ENCODE measurements at regions not wholly inside any gene's neighbourhood (a gene's known extent, or its start where the extent isn't known, plus 50 kb on each side); places are given as distances from the start of the nearest gene placed in this dataset.

DNA sequence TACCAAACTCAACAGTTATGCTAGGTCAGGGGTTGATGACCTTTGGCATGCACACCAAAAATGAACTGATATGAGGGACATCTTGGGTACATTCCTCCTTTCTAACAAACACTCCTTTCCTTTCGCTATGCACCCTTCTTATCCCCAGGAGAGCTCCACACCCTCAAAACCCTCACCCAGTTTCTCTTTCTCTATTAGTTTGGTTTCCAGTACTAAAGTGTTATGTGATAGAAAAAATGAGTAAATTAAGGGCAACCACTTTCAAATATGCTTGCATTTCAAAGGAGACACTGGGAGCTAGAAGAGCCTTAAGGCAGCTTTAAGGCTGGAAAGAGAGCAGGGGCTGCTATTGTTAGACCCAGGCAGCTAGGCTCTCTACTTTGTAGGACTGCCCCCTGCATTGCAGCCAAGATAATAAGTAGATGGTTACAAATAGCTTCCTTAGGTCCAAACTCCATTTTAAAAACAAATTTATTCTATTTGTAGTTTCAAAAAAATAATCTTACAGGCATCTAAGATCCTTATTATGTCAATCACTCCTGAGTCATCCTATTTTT lies 244.3 kb downstream of the ZIC1 start:
- Mint-ChIP-seq H3K27ac (no peak overlapping the region), H3K4me1 (ENCODE audit: low read depth) (no peaks in the 10 kb centered on the region), H3K27me3 (ENCODE audit: low read depth) (no peaks in the 10 kb centered on the region), H3K9me3 (no peaks in the 10 kb centered on the region), H3K4me3 (ENCODE audit: low read depth) (no peak overlapping the region), H3K36me3 (ENCODE audit: low read depth) (no peaks in the 10 kb centered on the region)
- intact Hi-C loops (cut with micrococcal nuclease), result no loop called here
- DNase-seq (ENCODE audit: low spot score), result no peak

DNA sequence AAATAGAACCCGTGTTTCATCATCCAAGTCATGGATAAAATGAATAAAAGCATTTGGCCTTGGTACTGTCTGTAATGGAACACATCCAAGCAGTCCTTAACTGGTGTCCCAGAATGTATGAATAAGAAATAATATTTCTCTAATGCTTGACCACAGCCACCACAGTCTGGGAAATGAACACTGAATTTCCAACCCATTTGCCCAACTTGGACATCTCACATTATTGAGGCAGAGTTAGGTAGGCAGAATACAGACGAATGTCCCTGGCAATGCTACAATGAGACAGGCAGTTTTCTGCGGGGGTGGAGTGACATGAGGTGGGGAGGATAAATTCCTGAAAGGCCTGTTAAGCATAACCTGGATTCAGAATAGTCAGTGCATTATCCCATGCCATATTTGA lies 245.7 kb downstream of the ZIC1 start:
- Mint-ChIP-seq H3K36me3 (ENCODE audit: low read depth) (no peaks in the 10 kb centered on the region), H3K9me3 (no peaks in the 10 kb centered on the region), H3K4me1 (ENCODE audit: low read depth) (no peaks in the 10 kb centered on the region), H3K27me3 (ENCODE audit: low read depth) (no peaks in the 10 kb centered on the region), H3K4me3 (ENCODE audit: low read depth) (no peak overlapping the region), H3K27ac (no peak overlapping the region)
- intact Hi-C loops (cut with micrococcal nuclease), result no loop called here
- DNase-seq (ENCODE audit: low spot score), result no peak

DNA sequence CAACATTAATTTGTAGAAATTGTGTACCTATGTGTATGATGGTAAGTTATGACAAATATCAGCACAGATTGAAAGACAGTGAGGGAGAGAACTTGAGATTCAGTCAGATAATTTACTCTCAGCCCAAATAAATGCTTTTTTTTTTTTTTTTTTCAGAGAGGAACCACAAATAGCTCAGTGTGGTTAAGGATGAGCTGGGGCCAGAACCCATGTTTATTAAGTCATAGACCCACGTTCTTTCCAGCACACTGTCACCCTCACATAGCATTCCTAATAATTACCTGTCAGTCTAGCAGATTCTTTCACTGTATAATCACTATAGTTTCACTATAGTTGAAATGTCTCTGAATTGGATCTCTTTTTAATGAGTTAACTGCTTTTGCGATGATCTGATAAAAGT lies 246.1 kb downstream of the ZIC1 start:
- Mint-ChIP-seq H3K4me1 (ENCODE audit: low read depth) (no peaks in the 10 kb centered on the region), H3K9me3 (no peaks in the 10 kb centered on the region), H3K4me3 (ENCODE audit: low read depth) (no peak overlapping the region), H3K27me3 (ENCODE audit: low read depth) (no peaks in the 10 kb centered on the region), H3K36me3 (ENCODE audit: low read depth) (no peaks in the 10 kb centered on the region), H3K27ac (no peak overlapping the region)
- intact Hi-C loops (cut with micrococcal nuclease), result no loop called here
- DNase-seq (ENCODE audit: low spot score), result no peak

DNA sequence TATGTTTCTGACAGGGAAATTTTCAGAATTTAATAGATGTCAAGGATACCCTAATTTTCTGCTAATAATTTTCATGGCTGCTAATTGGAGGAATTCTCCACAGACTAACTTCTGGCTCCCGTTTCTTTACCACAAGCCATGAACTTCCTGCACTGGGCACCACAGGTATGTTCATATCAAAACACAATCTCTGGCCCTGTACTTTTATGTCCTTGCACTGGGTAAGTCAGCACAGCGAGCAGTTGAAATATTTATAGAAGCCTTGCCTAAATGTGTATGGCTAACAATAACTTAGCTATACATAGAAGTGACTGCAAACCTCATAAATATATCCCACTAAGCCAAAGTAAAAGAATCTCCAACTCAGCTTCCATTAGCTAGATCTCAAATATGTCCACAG lies 246.9 kb downstream of the ZIC1 start:
- Mint-ChIP-seq H3K4me3 (ENCODE audit: low read depth) (no peak overlapping the region), H3K27me3 (ENCODE audit: low read depth) (no peaks in the 10 kb centered on the region), H3K27ac (no peak overlapping the region), H3K4me1 (ENCODE audit: low read depth) (no peaks in the 10 kb centered on the region), H3K36me3 (ENCODE audit: low read depth) (no peaks in the 10 kb centered on the region), H3K9me3 (no peaks in the 10 kb centered on the region)
- intact Hi-C loops (cut with micrococcal nuclease), result no loop called here
- no peak for DNase-seq (ENCODE audit: low spot score)

DNA sequence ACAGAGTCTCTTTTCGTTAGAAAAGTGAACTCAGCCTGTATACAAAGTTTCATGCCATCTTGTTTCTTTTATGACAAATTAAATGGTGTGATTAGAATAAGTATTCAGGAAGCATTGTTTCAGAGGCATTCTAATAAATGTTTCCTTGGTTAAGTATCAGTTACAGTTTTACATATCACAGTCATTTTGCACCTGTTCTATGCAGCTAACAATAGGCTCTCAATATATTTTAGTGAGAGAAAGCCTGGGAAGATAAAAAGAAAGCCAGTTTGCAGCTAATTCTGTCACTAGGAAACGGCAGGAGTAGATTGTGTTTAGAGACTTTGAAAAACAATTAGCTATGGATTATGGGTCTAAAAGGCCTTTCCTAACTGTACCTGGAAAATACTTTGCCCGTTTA lies 252.8 kb downstream of the ZIC1 start:
- Mint-ChIP-seq H3K9me3 (no peaks in the 10 kb centered on the region), H3K4me3 (ENCODE audit: low read depth) (no peak overlapping the region), H3K4me1 (ENCODE audit: low read depth) (no peaks in the 10 kb centered on the region), H3K27me3 (ENCODE audit: low read depth) (no peaks in the 10 kb centered on the region), H3K27ac (no peak overlapping the region), H3K36me3 (ENCODE audit: low read depth) (no peaks in the 10 kb centered on the region)
- intact Hi-C loops (cut with micrococcal nuclease), result no loop called here
- DNase-seq (ENCODE audit: low spot score), result no peak

DNA sequence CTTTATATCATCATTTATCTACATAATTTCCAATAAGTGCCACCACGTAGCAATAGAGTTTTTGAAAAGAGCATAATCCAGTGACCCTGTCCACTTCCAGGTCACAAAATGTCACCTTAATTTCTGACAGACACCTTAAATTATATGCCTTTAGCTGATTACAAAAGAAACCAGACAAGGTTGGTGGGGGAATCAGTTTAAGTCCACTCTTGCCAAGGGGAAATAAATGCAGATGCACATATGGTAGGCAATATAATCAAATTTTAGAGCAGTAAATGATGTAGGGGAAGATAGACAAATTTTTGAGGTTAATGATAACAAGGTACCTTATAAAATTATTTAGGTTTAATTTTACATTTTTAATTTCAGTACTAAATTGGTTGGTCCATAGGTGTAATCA lies 253.5 kb downstream of the ZIC1 start:
- no peak overlapping the region for H3K4me3 Mint-ChIP-seq (ENCODE audit: low read depth)
- H3K4me1 Mint-ChIP-seq (ENCODE audit: low read depth), result no peaks in the 10 kb centered on the region
- no peak for DNase-seq (ENCODE audit: low spot score)
- no peaks in the 10 kb centered on the region for H3K36me3 Mint-ChIP-seq (ENCODE audit: low read depth)
- H3K27ac Mint-ChIP-seq, result no peak overlapping the region
- no peaks in the 10 kb centered on the region for H3K27me3 Mint-ChIP-seq (ENCODE audit: low read depth)
- intact Hi-C loops (cut with micrococcal nuclease), result no loop called here
- H3K9me3 Mint-ChIP-seq, result no peaks in the 10 kb centered on the region

DNA sequence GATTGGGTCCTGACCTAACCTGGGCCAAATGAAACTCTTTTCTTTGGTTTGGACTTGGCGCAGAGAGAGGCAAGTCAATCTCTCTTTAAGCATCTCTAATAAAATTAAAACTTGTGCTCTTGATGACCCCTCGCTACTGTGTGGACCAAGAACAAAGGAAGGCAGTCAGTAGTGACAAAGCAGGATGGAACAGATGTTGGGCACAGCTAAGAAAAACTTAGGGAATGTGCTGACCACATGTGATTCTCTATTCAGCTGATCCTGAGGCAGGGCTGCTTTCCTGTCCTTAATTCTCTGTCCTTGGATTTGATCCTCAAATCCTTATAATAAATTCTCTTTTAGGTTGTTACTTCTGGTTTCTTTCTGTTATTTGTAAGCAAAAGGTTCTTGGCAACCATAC lies 259.9 kb downstream of the ZIC1 start:
- H3K4me1 Mint-ChIP-seq (ENCODE audit: low read depth), result no peaks in the 10 kb centered on the region
- intact Hi-C loops (cut with micrococcal nuclease), result no loop called here
- no peaks in the 10 kb centered on the region for H3K9me3 Mint-ChIP-seq
- DNase-seq (ENCODE audit: low spot score), result no peak
- no peaks in the 10 kb centered on the region for H3K36me3 Mint-ChIP-seq (ENCODE audit: low read depth)
- no peak overlapping the region for H3K27ac Mint-ChIP-seq
- no peak overlapping the region for H3K4me3 Mint-ChIP-seq (ENCODE audit: low read depth)
- H3K27me3 Mint-ChIP-seq (ENCODE audit: low read depth), result no peaks in the 10 kb centered on the region

DNA sequence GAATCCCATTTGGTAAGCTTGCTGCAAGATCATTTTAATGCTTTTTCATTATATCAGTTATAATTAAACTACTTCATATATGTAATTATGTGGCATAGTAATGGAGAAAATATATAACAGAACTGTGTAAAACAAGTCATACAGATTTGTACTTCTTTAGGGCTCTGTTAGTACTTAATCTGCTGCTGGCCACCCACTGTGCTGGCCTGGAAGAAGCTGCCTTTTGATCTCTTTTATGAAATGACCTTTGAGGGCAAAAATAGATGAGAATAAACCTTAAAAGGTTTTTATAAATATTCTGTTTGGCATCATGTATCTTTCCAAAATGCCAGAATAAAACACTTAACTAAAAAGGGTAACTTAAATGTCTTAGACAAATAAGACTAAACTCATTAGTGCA lies 262.9 kb downstream of the ZIC1 start:
- Mint-ChIP-seq H3K4me3 (ENCODE audit: low read depth) (no peak overlapping the region), H3K9me3 (no peaks in the 10 kb centered on the region), H3K27me3 (ENCODE audit: low read depth) (no peaks in the 10 kb centered on the region), H3K4me1 (ENCODE audit: low read depth) (no peaks in the 10 kb centered on the region), H3K27ac (no peak overlapping the region), H3K36me3 (ENCODE audit: low read depth) (no peaks in the 10 kb centered on the region)
- no peak for DNase-seq (ENCODE audit: low spot score)
- intact Hi-C loops (cut with micrococcal nuclease), result no loop called here

DNA sequence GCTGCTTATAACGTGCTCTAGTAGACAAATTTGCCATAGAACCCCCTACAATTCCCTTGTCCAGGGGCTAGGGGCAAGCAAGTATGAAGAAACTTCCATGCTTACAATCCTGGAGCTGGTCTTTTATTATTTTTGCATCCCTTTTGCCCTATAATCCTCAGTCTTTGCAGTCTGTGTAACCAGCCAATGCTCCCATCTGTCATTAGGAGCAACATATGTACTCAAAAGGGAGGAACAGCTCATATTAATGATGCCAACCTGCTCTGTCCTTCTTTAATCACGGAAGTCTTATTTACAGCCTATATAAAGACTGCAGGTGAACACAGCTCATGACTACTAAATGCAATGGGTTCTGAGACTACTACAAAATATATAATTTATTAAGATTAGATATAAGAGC lies 263.3 kb downstream of the ZIC1 start:
- no peak overlapping the region for H3K4me3 Mint-ChIP-seq (ENCODE audit: low read depth)
- no peaks in the 10 kb centered on the region for H3K4me1 Mint-ChIP-seq (ENCODE audit: low read depth)
- no peak for DNase-seq (ENCODE audit: low spot score)
- no peaks in the 10 kb centered on the region for H3K9me3 Mint-ChIP-seq
- no peaks in the 10 kb centered on the region for H3K27me3 Mint-ChIP-seq (ENCODE audit: low read depth)
- no peaks in the 10 kb centered on the region for H3K36me3 Mint-ChIP-seq (ENCODE audit: low read depth)
- no peak overlapping the region for H3K27ac Mint-ChIP-seq
- intact Hi-C loops (cut with micrococcal nuclease), result no loop called here

DNA sequence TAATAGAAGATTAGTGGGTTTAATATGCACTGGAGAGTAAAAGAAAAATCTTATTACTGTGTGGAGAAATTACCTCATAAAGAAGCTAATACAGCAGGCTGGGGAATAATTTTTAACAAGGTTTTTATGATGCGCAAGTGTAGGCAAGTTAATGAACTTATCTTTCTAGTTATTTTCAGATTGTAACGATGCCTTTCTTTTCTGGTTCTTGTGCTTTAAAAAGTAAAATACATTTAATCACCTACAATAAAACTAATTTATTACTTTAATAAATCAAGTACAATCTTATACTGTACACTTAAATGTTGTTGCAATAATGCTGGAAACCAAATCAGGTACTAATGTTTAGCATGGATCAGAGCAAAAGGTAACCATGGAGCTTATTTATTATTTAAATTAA lies 266.6 kb downstream of the ZIC1 start:
- no peaks in the 10 kb centered on the region for H3K4me1 Mint-ChIP-seq (ENCODE audit: low read depth)
- no peaks in the 10 kb centered on the region for H3K36me3 Mint-ChIP-seq (ENCODE audit: low read depth)
- H3K9me3 Mint-ChIP-seq, result no peaks in the 10 kb centered on the region
- DNase-seq (ENCODE audit: low spot score), result no peak
- H3K4me3 Mint-ChIP-seq (ENCODE audit: low read depth), result no peak overlapping the region
- intact Hi-C loops (cut with micrococcal nuclease), result no loop called here
- no peak overlapping the region for H3K27ac Mint-ChIP-seq
- no peaks in the 10 kb centered on the region for H3K27me3 Mint-ChIP-seq (ENCODE audit: low read depth)

DNA sequence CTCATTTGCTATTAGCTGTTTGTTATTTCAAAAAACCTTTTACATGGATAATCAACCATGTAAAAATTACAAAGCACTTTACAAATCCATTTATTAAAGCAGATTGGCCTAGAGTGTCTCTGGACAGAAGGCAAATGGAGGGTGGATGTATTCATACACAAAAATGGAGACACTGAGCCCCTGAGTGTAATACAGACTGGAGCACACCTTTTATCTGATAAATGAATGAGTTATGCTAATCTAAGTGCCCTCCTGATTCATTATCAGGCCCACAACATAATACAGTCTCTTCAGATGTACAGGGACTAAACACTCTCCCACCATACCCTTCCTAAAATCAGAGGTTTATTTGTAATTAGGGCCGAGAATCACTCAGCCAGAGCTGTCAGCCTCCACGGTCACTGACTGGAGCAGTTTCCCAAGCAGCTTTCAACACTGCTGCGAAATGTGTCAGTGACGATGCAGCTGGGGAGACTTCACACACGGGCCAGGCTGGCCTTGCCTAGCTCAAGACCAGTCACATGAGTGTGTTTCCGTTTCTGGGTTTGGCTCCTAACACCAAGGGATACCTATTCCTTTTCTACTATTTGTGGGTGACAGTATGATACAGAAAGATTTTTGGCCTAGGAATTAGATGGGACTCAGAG lies 271.8 kb downstream of the ZIC1 start:
- H3K36me3 Mint-ChIP-seq (ENCODE audit: low read depth), result no peaks in the 10 kb centered on the region
- H3K4me3 Mint-ChIP-seq (ENCODE audit: low read depth), result no peak overlapping the region
- DNase-seq (ENCODE audit: low spot score), result no peak
- H3K4me1 Mint-ChIP-seq (ENCODE audit: low read depth), result no peaks in the 10 kb centered on the region
- H3K27ac Mint-ChIP-seq, result no peak overlapping the region
- intact Hi-C loops (cut with micrococcal nuclease), result no loop called here
- H3K27me3 Mint-ChIP-seq (ENCODE audit: low read depth), result no peaks in the 10 kb centered on the region
- peaks cover 5% of the 10 kb centered on the region for H3K9me3 Mint-ChIP-seq

DNA sequence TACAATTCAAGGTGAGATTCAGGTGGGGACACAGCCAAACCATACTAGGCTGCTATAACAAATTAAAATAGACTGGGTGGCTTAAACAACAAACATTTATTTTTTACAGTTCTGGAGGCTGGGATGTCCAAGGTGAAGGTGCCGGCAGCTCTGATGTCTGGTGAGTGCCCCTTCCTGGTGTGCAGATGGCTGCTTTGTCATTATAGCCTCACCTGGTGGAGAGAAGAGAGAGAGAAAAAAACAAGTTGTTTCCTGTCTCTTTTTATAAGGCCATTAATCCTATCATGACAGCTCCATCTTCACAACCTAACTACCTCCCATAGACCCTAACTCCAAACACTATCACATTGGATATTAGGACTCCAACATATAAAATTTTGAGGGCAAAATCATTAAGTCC lies 279.7 kb downstream of the ZIC1 start:
- Mint-ChIP-seq H3K36me3 (ENCODE audit: low read depth) (no peaks in the 10 kb centered on the region), H3K4me1 (ENCODE audit: low read depth) (no peaks in the 10 kb centered on the region), H3K4me3 (ENCODE audit: low read depth) (no peak overlapping the region), H3K27ac (no peak overlapping the region), H3K27me3 (ENCODE audit: low read depth) (no peaks in the 10 kb centered on the region), H3K9me3 (peaks cover 15% of the 10 kb centered on the region)
- intact Hi-C loops (cut with micrococcal nuclease), result no loop called here
- no peak for DNase-seq (ENCODE audit: low spot score)

DNA sequence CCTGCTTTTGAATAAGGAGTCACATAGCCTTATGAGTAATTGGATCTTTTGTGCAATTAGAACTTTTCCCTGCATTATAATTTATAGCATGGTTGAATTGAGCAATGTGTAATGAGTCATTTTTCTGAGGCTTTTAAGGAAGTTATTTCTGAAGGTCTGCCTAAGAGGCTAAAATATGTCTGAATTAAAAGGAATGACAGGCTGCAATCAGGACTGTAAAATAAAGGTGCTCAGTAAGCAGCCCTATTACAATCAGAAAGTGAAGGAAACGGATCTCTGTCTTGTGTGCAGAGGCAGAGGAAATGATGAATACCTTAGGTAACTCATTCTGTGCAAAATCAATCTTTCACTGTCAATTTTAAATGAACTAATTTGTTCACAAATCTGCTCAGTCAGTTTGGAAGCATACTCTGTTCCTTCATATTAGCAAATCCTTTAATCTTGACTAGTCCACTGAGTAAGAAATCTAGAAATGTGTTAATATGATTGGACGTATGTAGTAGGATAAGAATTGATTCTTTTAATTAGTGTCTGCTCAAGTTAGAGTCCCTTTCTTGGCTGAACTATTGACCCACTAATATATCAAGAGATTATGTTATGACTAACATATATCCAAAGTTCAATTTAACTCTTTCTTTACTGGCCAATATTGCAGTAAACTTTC lies 290.1 kb downstream of the ZIC1 start:
- H3K27ac Mint-ChIP-seq, result no peak overlapping the region
- intact Hi-C loops (cut with micrococcal nuclease), result no loop called here
- H3K4me1 Mint-ChIP-seq (ENCODE audit: low read depth), result no peaks in the 10 kb centered on the region
- H3K9me3 Mint-ChIP-seq, result no peaks in the 10 kb centered on the region
- no peak for DNase-seq (ENCODE audit: low spot score)
- H3K36me3 Mint-ChIP-seq (ENCODE audit: low read depth), result no peaks in the 10 kb centered on the region
- H3K4me3 Mint-ChIP-seq (ENCODE audit: low read depth), result no peak overlapping the region
- H3K27me3 Mint-ChIP-seq (ENCODE audit: low read depth), result no peaks in the 10 kb centered on the region

All from activated T-helper 2 cell treated with anti-CD3 and anti-CD28 coated beads, Interferon-gamma antibody, Interleukin-2, Interleukin-4, amounts not matched to agents 10 μg/mL and 5 μg/mL and 100 μg/mL, durations not matched to agents 14 hours and 24 hours and 36 hours (primary cell).